Stimulated activated CD4-positive, alpha-beta T cell treated with anti-CD3 and anti-CD28 coated beads, Interleukin-2, amount 100 ng/mL, for 4 hours (primary cell): ENCODE measurements at regions not wholly inside any gene's neighbourhood (a gene's known extent, or its start where the extent isn't known, plus 50 kb on each side); places are given as distances from the start of the nearest gene placed in this dataset.
"Not testable (repeated sequence)": the region's sequence is repeated elsewhere in the genome, so short reads cannot be mapped to it uniquely, and the experiment has no call there.

Experiments
- DNase-seq: peaks from one replicate; pipeline ENCODE4 v3.0.0-alpha.2; 2020; ENCODE audit warnings: low read depth

DNA sequence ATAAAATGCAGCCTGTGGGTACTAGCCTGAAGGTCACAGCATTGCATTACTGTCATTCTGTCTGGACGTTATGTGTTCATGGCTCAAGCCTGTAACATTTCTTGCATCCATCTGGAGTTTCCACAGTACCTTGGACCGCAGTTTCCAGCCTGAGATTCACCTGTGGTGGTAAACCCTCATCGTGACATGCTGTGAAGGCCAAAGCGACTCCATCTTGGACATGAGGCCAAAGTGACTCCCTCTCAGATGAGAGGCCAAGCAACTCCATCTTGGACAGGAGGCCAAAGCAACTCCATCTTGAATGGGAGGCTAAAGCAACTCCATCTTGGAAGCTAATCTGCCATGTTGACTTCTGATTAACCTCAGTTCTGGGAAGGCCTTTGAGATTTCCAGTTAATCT is 257.7 kb upstream of the MYT1L start:
- DNase-seq, result no peak

DNA sequence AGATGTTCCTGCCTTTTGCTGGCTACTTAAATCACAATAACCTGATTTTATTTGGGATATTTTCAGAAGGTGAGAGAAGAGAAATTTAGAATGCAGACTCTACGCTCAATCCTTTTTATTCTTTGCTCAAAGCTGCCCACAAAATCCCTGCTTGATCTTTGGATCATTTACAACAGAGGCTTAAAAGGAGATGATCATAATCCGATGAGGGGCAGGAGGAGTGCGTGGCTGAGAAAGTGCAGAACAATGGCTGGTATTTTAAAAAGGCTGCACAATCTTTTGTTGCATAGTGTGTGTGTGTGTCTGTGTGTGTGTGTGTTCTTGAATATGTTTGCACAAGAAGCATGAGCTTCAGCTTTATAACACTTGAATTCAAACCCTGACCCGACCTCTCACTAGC is 256.3 kb upstream of the MYT1L start:
- DNase-seq, result no peak

DNA sequence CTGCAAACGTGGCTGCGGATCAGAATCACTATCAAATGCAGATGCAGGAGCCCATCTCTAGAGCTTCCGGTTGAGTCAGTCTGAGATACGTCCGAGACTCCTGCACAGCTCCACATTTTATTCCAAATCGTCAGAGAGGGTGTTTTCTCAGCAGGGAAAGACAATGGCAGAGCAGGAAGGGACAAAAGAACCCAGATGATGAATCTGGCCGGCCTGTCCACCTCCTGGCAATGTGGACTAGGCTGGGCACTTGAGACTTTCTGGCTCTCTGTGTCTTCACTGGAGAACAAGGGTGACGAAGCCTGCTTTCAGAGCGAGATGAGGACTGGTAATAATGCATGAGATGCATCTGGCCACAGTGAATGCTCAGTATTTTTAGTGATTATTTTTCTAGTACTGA is 255.9 kb upstream of the MYT1L start:
- no peak for DNase-seq

DNA sequence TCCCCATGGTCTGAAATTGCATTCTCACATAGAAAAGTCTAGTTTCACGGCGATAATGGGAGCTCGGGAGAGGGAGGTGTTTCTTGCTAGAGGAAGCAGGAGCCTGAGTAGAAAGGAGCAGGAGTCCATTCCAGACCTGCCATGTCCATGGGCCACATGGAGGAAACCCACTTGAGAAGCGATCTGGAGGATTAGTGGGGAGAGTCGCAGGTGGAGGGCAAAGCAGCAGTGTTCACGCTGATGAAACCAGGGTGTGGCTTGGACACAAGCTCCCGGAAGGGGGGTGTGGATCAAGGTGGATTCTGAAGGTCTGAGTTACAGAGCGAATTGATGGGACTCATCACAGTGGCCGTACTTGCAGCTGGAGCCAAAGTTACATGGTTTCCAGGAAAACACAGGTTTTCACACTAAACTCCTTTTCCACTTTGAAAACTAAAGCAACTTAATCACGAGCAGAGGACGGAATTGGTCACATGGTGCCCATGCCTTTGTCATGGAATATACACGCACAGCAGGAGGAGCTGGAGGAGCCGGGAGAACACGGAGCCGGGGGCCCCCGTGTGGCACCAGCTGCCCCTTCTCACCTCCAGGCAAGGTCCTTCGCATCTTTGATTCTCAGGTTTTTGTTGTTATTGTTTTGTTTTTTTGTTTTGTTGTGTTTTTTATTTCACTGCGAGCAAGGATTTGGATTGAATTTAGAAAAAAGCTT is 255.1 kb upstream of the MYT1L start:
- DNase-seq, result no peak

DNA sequence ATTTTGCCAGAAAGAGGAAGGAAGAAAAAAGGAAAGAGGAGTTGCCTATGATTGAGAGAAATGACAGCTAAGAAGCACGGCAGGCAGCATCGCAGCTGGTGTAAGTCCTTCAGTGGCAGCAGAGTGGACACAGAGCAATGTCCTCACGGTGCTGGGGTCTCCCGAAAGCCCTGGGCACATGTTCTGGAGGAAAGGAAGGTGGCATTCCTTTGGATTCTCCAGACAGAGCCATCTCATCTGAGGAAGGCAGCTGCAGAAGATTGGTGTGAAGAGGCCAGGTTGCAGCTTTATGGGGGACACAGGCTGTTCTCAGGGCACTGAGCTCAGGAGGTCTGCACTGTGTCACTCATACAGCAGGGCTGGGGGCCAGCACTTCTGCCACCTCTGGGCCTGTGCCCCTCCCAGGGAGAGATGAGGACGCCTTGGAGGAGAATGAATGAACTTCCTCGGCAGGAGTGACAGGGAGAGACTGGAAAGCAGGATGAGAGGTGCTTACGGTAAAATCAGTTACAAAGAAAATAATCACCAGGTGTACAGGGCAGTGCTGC is 252.0 kb upstream of the MYT1L start:
- no peak for DNase-seq

DNA sequence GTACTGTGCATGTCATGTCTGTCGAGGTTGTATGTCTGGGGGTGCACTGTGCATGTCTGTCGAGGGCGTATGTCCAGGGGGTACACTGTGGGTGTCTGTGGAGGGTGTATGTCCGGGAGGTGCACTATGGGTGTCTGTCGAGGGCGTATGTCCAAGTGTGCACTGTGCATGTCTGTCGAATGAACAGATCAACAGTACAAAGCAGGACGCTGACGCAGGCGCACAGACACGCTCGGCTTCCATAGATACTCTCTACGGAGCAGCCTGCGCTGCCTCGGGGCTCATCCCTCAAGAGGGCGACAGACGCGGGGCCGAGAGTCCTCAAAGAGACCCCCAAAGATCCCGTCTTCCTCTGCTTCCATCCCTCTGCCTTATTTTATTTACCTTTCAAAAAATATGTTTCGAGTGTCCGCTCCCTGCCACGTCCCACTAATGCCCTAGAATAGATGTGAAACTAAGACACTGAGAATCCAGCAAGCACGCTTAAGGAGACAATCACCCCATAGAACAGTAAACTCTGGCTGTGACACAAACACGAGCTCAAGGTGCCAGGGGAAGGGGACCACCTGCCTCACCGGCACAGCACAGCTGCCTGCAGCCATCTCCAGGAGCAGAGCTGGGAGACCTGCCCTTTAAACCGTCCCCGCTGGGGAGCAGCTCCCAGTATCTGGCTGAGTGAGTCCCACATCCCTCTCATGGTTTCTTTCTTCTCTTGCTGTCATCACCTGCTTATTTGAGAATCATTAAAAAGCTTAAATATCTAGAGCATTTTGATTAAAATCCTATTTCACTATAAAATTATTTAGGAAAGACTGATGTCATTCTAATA is 250.5 kb upstream of the MYT1L start:
- no peak for DNase-seq

DNA sequence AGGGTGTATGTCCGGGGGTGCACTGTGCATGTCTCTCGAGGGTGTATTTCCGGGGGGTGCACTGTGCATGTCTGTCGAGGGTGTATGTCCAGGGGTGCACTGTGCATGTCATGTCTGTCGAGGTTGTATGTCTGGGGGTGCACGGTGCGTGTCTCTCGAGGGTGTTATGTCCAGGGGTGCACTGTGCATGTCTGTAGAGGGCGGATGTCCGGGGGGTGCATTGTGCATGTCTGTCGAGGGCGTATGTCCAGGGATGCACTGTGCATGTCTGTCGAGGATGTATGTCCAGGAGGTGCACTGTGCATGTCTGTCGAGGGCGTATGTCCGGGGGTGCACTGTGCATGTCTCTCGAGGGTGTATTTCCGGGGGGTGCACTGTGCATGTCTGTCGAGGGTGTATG is 249.8 kb upstream of the MYT1L start:
- DNase-seq, result not testable (repeated sequence)

DNA sequence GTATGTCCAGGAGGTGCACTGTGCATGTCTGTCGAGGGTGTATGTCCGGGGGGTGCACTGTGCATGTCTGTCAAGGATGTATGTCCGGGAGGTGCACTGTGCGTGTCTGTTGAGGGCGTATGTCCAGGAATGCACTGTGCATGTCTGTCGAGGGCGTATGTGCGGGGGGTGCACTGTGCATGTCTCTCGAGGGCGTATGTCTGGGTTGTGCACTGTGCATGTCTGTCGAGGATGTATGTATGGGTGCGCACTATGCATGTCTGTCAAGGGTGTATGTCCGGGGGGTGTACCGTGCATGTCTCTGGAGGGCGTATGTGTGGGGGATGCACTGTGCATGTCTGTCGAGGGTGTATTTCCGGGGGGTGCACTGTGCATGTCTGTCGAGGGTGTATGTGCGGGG is 249.3 kb upstream of the MYT1L start:
- DNase-seq, result no peak

DNA sequence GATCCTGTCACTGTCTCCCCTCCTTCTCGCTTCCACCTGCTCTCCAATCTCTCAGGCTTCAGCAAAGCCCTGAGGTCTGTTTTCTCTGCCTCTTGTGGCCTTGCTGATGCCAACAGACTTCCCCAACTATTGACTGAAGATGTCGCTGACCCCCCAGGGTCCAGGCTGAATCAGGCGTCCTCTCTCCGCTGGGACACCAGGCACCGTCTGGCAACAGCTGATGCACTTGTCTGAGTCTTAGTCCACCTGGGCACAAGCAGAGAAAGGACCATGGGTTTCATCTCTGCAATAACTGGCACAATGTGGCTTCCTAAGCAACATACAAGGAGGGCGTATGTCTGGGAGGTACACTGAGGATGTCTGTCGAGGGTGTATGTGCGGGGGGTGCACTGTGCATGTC is 248.7 kb upstream of the MYT1L start:
- DNase-seq, result no peak

DNA sequence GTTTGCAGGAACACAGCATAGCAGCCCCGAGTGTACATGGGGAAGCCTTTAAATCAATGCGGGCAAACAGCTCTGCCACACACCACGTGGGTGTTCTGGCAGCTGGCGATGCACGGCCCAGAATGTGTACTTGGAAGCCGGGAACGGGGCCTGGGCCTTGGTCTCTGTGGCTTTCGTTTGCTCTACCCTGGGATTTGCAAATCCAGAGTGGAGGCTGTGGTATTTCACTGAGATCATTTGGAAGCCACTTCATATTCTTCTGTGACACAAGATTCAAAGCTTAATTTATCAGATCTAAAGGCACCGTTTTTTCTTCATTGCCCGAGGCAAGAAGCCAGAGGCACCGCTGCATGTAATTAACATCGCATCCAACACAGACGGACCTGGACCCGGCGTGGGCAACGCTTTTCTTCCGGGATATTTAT is 246.3 kb upstream of the MYT1L start:
- DNase-seq, result no peak

DNA sequence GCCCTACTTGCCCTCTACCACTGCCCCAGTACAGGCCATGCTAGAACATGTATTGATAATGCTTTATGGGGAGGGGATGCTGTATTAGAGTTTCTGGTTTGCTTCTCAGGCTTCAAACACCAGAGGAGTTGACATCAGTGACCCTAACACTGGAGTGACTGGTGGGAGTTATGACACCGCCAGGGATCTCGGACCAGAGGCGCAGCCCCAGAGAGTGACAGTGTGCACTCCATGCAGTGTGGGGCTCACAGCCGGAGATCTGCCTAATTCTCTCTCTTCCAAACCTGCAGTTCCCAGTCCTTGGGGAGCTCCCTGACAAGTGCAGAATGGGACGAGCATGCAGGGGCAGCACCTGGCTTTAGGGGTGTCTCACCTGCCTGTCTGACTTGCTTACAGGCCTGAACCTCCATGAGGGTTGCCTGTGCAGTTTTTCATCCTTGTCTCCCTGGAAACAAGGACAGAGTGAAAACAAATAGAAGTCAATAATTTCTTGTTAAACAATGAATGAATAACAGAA is 244.9 kb upstream of the MYT1L start:
- DNase-seq, result no peak

DNA sequence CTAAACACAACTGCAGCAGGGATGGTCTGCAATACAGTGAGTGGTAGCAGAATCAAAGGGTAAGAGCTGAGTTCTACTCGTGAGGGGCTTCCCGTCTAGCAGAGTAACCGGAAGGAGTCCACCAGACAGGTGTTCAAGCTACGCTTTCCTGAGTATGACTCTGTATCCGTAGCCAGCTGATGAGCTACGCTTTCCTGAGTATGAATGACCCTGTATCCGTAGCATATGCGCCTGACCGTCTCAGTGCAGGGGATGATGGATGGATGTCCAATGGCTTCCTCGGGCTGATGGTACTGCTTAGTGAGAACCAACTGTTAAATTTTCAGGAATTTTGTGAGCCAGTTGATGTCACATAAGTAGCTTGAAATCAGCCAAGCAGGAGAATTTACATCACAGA is 244.1 kb upstream of the MYT1L start:
- no peak for DNase-seq

DNA sequence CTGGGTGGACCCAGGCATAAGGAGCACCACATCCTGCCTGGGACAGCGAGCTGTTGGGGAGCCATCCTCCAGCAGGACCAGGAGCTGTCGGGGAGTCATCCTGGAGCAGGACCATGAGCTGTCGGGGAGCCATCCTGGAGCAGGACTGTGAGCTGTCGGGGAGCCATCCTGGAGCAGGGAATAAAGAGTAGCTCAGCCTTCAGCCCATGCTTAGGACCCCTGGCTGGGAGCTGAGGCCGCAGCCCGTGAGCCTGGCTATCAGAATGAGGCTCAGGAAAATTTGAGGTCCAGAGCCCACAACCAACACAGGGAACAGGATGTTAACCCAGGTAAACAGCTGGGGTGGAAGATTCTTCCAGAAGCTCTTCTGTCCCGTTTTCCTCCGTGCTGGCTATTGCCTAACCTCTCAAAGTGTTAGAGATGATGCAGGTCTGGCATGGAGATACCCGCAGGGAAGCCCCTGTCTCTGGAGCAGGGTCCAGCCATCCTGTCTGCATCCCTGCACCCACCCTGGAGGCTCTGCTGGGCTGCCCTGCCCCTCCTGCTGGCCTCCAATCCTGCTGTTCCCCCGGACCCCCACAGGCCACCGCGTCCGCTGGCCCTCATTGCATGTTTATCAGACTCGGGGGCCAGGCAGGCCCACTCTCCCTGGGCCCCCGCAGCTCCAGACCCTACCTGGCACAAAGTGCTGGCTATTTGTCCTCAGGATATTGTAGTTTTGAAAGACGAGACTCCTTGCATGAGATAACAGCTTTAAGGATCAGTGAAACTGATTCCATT is 243.5 kb upstream of the MYT1L start:
- DNase-seq, result no peak

DNA sequence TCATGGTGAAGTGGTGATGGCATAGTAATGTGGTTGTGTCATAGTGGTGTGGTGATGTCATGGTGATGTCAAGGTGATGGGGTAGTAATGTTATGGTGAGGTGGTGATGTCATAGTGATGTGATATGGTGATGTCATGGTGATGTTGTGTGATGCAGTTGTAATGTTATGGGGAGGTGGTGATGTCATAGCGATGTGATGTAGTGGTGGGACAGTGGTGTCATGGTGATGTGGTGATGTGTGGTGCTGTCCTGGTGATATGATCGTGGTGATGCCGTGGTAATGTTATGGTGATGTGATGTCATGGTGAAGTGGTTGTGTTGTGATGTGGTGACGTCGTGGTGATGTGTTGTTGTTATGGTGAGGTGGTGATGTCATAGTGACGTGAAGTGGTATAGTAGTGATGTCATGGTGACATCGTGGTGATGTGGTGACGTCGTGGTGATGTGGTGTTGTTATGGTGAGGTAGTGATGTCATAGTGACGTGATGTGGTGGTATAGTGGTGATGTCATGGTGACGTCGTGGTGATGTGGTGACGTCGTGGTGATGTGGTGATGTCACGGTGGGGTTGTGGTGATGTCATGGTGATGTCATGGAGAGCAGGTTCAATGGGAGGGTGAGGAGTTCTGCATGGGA is 242.7 kb upstream of the MYT1L start:
- DNase-seq, result no peak

DNA sequence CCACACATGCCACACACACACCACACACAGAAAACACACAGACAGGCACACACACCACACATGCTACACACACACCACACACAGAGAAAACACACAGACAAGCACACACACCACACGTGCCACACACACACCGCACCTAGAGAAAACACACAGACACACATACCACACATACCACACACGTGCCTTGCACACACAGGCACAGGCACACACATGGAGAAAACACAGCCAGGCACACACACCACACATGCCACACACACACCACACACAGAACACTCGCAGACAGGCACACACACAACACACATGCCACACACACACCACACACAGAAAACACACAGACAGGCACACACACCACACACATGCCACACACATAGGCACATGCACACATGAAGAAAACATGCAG is 242.1 kb upstream of the MYT1L start:
- no peak for DNase-seq

DNA sequence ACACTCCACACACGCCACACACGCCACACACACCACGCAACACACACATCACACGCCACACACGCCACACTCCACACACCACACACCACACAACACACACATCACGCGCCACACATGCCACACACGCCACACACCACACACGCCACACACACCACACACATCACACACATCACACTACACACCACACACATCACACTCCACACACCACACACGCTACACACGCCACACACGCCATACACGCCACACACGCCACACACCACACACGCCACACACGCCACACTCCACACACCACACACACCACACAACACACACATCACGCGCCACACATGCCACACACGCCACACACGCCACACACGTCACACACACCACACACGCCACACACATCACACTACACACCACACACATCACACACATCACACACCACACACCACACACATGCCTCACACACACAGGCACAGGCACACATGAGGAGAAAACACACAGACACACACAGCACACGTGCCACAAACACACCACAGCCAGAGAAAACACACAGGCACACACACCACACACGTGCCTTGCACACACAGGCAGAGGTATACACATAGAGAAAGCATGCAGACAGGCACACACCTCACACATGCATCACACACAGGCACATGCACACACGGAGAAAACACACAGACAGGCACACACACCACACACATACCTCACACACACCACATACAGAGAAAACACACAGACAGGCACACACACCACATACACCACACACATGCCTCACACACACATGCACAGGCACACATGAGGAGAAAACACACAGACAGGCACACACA is 241.5 kb upstream of the MYT1L start:
- DNase-seq, result no peak

DNA sequence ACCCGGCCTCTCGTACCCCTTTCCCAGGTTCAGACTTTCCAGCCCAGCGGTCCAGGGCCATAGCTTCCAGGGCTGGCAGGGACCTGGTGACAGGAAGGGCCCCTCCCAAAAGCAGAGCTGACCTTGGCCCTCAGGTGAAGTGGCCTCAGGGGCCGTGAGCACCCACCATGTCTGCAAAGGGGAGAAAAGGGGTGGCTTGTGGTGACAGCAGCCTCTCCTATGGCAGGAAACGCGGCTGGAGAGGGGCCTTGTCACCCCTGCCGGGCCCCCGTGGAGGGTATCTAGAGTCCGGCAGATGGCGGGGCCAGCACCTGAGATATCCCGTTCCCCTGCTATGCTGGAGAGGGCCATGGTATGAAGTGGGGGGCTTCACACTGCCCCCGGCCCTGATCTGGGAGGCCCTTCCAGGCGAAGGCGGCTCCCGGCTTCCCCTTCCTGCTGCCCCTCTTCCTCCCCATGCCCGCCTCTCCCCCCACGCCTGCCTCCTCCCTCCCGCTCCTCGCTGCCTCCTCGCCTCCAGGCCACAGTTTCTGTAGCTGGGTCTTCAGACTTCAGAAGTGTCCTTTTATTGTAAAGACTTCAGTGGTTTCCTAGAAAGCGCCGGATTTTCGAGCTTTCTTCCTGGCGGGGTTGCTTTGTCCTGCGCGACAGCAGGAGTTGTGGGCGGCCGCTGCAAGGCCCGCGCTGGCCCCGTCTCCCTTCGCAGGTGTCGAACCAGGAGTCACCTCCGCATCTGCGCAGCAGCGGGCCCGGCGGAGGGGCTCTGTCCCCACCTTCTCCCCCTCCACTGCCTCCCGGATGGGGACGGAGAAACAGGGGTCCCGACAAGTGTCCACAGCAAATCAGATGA is 240.5 kb upstream of the MYT1L start:
- no peak for DNase-seq

DNA sequence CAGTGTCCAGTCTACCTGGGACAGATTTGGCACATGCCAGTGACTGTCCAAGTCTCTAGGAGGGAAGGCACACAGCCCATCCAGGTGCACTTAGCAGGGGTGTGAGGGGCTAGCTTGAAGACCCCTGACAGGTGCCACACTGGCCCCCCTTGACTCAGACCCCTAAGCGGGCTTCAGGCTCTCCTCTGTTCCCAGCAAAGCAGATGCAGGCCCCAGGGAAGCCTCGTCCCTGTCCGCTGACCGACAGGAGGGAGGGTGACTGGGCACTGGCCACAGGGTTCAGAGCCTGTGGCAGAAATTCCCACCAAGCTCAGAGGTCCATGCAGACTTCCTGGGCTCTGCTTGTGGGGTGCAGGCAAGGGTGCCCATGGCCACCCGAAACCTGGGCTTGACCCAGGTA is 239.8 kb upstream of the MYT1L start:
- DNase-seq, result no peak

DNA sequence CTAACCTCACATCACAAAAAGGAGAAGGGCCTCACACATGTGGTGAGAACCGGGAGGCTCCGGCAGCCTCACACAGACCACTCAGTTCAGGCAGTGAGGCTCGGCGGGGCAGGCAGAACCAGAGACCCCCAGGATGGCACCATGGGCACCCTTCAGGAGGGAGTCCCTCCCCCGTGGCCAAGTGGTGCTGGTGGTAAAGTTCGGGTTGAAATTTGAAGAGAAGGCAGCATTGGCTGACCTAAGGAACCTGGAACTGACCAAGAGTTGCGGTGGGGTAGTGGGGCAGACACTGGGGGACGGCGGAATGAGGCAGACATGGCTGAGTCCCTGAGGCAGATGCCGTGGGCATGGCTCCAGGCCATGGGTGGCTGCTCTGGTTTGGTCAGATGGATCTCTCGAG is 239.3 kb upstream of the MYT1L start:
- DNase-seq, result no peak

DNA sequence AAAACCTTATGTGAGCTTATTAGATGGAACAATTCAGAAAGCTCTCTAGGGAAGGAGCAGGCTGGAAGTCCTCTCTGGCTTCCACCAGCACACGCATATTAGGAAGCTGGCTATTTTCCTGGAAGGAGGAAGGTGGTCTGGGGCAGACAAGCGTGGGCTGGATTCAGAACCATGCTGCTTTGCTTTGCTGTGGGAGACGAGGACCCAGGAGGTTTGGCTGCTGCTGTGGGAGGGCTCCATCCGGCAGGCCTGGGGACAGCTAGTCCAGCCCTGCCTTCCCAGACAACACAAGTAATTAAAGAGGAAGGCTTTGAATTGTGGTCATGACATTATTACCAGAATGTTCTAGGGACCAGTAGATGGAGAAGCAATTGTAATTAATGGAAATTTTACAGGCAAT is 238.8 kb upstream of the MYT1L start:
- DNase-seq, result no peak
